Uterus (tissue), 3 donors: ENCODE measurements at regions not wholly inside any gene's neighbourhood (a gene's known extent, or its start where the extent isn't known, plus 50 kb on each side); places are given as distances from the start of the nearest gene placed in this dataset.

Source experiments
- DNase-seq, 2 donors: peaks; one replicate each; pipeline ENCODE4 v3.0.0-alpha.2; 2019 to 2020
- H3K27ac ChIP-seq, 2 donors: fragments of 200-600 bp; sonication (generic); 1 replicate in 1 of 2; 2 replicates in 1 of 2; pipeline ENCODE4 v1.5.1; 2016 to 2018
- H3K27me3 ChIP-seq, 2 donors: fragments of 200-600 bp; sonication (generic); one replicate each; pipeline ENCODE4 v1.5.1; 2018 to 2019; ENCODE audit warnings: control low read depth in 1 of 2
- H3K36me3 ChIP-seq, 2 donors: fragments of 200-600 bp; sonication (generic); one replicate each; pipeline ENCODE4 v1.5.1; 2019; ENCODE audit warnings: control low read depth in 1 of 2
- H3K4me1 ChIP-seq, 2 donors: fragments of 200-600 bp; sonication (generic); one replicate each; pipeline ENCODE4 v1.5.1; 2018 to 2019; ENCODE audit warnings: control low read depth in 1 of 2
- H3K4me3 ChIP-seq, 2 donors: fragments of 200-600 bp; sonication (generic); 1 replicate in 1 of 2; 2 replicates in 1 of 2; pipeline ENCODE4 v1.5.1; 2018 to 2019; ENCODE audit warnings: mild to moderate bottlenecking in 1 of 2
- H3K9me3 ChIP-seq, 2 donors: fragments of 200-600 bp; sonication (generic); one replicate each; pipeline ENCODE4 v1.5.1; 2019; ENCODE audit warnings: control low read depth in 1 of 2
- CTCF ChIP-seq, 4 experiments: fragments of 200-600 bp in 2 of 4; fragments of 450-650 bp in 2 of 4; sonication (generic) in 2 of 4; IDR thresholded peaks; one replicate each; pipeline ENCODE4 v1.5.1; 2016 to 2019; ENCODE audit warnings: antibody characterized with exemption in 4 of 4, mild to moderate bottlenecking in 2 of 4, moderate library complexity in 1 of 4
- POLR2A ChIP-seq, 2 donors: fragments of 450-650 bp; IDR thresholded peaks; one replicate each; pipeline ENCODE4 v1.6.1; 2016; ENCODE audit warnings: antibody characterized with exemption in 2 of 2, mild to moderate bottlenecking in 1 of 2, moderate library complexity in 1 of 2
- intact Hi-C: fragments of 100-400 bp; cut with DNase I; formaldehyde crosslinking; loops from one replicate; pipeline ENCODE4 v1.15.1; 2023; ENCODE audit warnings: low total_unique reads
- donor health status: DM: yes; HTN: yes; CAD: no.

- Histone ChIP-seq H3K27me3 (no peaks in the 10 kb centered on the region), H3K4me1 (no peaks in the 10 kb centered on the region), H3K9me3 (no peaks in the 10 kb centered on the region), H3K36me3 (no peaks in the 10 kb centered on the region), H3K27ac (no peak overlapping the region), H3K4me3 (no peak overlapping the region)
- intact Hi-C loops, result no loop called here
- TF ChIP-seq CTCF (IDR thresholded peaks at IDR 0.05) (no peak), POLR2A (IDR thresholded peaks at IDR 0.05) (no peak)
- DNase-seq, result no peak
These were observed 566.3 kb downstream of the UQCRFS1 start for GRCh38 chr19:28646629-28647028.

- H3K4me3 ChIP-seq, result no peak overlapping the region
- no peaks in the 10 kb centered on the region for H3K4me1 ChIP-seq
- H3K27ac ChIP-seq, result no peak overlapping the region
- no peaks in the 10 kb centered on the region for H3K27me3 ChIP-seq
- DNase-seq, result no peak
- no peaks in the 10 kb centered on the region for H3K36me3 ChIP-seq
- intact Hi-C loops, result no loop called here
- TF ChIP-seq POLR2A (IDR thresholded peaks at IDR 0.05), result no peak
- no peaks in the 10 kb centered on the region for H3K9me3 ChIP-seq
These were observed 568.7 kb downstream of the UQCRFS1 start for GRCh38 chr19:28644169-28644775.

- intact Hi-C loops, result no loop called here
- Histone ChIP-seq H3K4me1 (no peaks in the 10 kb centered on the region), H3K36me3 (no peaks in the 10 kb centered on the region), H3K27ac (no peak overlapping the region), H3K27me3 (no peaks in the 10 kb centered on the region), H3K4me3 (no peak overlapping the region), H3K9me3 (no peaks in the 10 kb centered on the region)
- TF ChIP-seq POLR2A (IDR thresholded peaks at IDR 0.05) (no peak), CTCF (IDR thresholded peaks at IDR 0.05) (no peak)
- no peak for DNase-seq
These were observed 569.9 kb downstream of the UQCRFS1 start for GRCh38 chr19:28642787-28643683.

GRCh38 chr19:28641395-28641794 lies 571.6 kb downstream of the UQCRFS1 start:
- intact Hi-C loops, result no loop called here
- TF ChIP-seq POLR2A (IDR thresholded peaks at IDR 0.05) (no peak), CTCF (IDR thresholded peaks at IDR 0.05) (no peak)
- H3K4me1 ChIP-seq, result no peaks in the 10 kb centered on the region
- H3K4me3 ChIP-seq, result no peak overlapping the region
- DNase-seq, result no peak
- no peak overlapping the region for H3K27ac ChIP-seq
- H3K9me3 ChIP-seq, result no peaks in the 10 kb centered on the region
- H3K27me3 ChIP-seq, result no peaks in the 10 kb centered on the region
- H3K36me3 ChIP-seq, result no peaks in the 10 kb centered on the region

- Histone ChIP-seq H3K9me3 (no peaks in the 10 kb centered on the region), H3K4me3 (no peak overlapping the region), H3K4me1 (no peaks in the 10 kb centered on the region), H3K27ac (no peak overlapping the region), H3K36me3 (no peaks in the 10 kb centered on the region), H3K27me3 (no peaks in the 10 kb centered on the region)
- no peak for DNase-seq
- intact Hi-C loops, result no loop called here
- TF ChIP-seq POLR2A (IDR thresholded peaks at IDR 0.05), result no peak
- TF ChIP-seq CTCF (IDR thresholded peaks at IDR 0.05), result no peak
These were observed 572.4 kb downstream of the UQCRFS1 start for GRCh38 chr19:28640506-28640905.
